ENCODE measurements at regions not wholly inside any gene's neighbourhood (a gene's known extent, or its start where the extent isn't known, plus 50 kb on each side); places are given as distances from the start of the nearest gene placed in this dataset.

GRCh38 chr2:150718280-150718679, 230.8 kb upstream of the RND3 start:
- ChIA-PET POLR2A (no interaction called here), CTCF (no interaction called here)
- intact Hi-C loops (cut with micrococcal nuclease; ENCODE audit: unreplicated experiment) (no loop called here), in situ Hi-C loops (cut with HindIII; ENCODE audit: low pct_unique_long_range_greater_than_20kb, low sequenced_read_pairs) (no loop called here)
- Histone ChIP-seq H3K27me3 (ENCODE audit: control insufficient read depth, insufficient read depth, low read length) (no peaks in the 10 kb centered on the region), H3K36me3 (ENCODE audit: control insufficient read depth, insufficient read depth, low read length) (no peaks in the 10 kb centered on the region), H3K27ac (ENCODE audit: low read length) (no peak overlapping the region), H3K4me1 (ENCODE audit: control insufficient read depth, insufficient read depth, low read length) (no peaks in the 10 kb centered on the region), H3K9me3 (ENCODE audit: control insufficient read depth, insufficient read depth, low read depth, low read length) (no peaks in the 10 kb centered on the region), H3K4me3 (ENCODE audit: low read depth in 2 of 2, low read length in 2 of 2) (no peak overlapping the region)
- DNase-seq (ENCODE audit: low read depth, low spot score) (no peak), ATAC-seq (no peak)
- no peak for TF ChIP-seq REST (IDR thresholded peaks at IDR 0.05; ENCODE audit: insufficient read depth in 1 of 2, low read depth in 2 of 2, low read length in 1 of 2)
- no peak for TF ChIP-seq TCF7L2 (IDR thresholded peaks at IDR 0.05; ENCODE audit: low read depth, low read length)
- TF ChIP-seq SIN3A (IDR thresholded peaks at IDR 0.05; ENCODE audit: borderline replicate concordance, insufficient read depth, low read depth, low read length): no peak
- BruUV-seq (replicated peaks): no TSS peak

DNA sequence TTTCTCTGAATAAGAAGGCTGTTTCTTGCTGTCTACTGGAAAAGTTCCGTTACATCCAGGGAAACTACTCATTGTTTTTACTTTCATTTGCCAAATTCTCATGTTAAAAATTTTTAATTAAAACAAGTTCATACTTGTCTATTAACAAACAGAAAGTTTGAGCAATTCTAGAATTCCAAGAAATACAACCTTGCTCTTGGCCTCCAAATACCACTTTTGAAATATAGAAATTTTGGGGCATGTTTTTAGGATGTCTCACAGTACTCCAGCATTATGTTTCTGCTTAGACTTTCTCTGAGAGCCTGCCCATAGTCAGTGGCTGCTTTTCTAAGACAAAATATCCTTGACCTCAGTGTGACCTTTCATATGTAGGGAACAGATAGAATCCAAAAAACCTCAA, 228.7 kb upstream of the RND3 start:
- Histone ChIP-seq H3K36me3 (ENCODE audit: control insufficient read depth, insufficient read depth, low read length) (no peaks in the 10 kb centered on the region), H3K4me1 (ENCODE audit: control insufficient read depth, insufficient read depth, low read length) (no peaks in the 10 kb centered on the region), H3K4me3 (ENCODE audit: low read depth in 2 of 2, low read length in 2 of 2) (no peak overlapping the region), H3K9me3 (ENCODE audit: control insufficient read depth, insufficient read depth, low read depth, low read length) (no peaks in the 10 kb centered on the region), H3K27ac (ENCODE audit: low read length) (no peak overlapping the region), H3K27me3 (ENCODE audit: control insufficient read depth, insufficient read depth, low read length) (no peaks in the 10 kb centered on the region)
- DNase-seq (ENCODE audit: low read depth, low spot score): no peak
- POLR2A ChIA-PET: no interaction called here
- no TSS peak for BruUV-seq (replicated peaks)
- no peak for TF ChIP-seq SIN3A (IDR thresholded peaks at IDR 0.05; ENCODE audit: borderline replicate concordance, insufficient read depth, low read depth, low read length)
- TF ChIP-seq CTCF (IDR thresholded peaks at IDR 0.05): no peak
- no peak for TF ChIP-seq TCF7L2 (IDR thresholded peaks at IDR 0.05; ENCODE audit: low read depth, low read length)
- TF ChIP-seq REST (IDR thresholded peaks at IDR 0.05; ENCODE audit: insufficient read depth in 1 of 2, low read depth in 2 of 2, low read length in 1 of 2): no peak
- no peak for TF ChIP-seq POLR2AphosphoS5 (IDR thresholded peaks at IDR 0.05; ENCODE audit: low read depth, low read length)
- intact Hi-C loops (cut with micrococcal nuclease; ENCODE audit: unreplicated experiment) (no loop called here), in situ Hi-C loops (cut with HindIII; ENCODE audit: low pct_unique_long_range_greater_than_20kb, low sequenced_read_pairs) (no loop called here)
- ATAC-seq: no peak
- CTCF ChIA-PET: no interaction called here
